Fibroblast of lung (primary cell): ENCODE measurements at regions not wholly inside any gene's neighbourhood (a gene's known extent, or its start where the extent isn't known, plus 50 kb on each side); places are given as distances from the start of the nearest gene placed in this dataset.

Source experiments
- CTCF ChIP-seq, 2 donors: IDR thresholded peaks in 1 of 2; conservative IDR thresholded peaks in 1 of 2; 1 replicate in 1 of 2; 2 replicates in 1 of 2; pipeline ENCODE4 v1.5.1; 2011 to 2012; ENCODE audit warnings: low read length in 2 of 2, control low read depth in 1 of 2, inconsistent platforms in 1 of 2, low read depth in 1 of 2, mild to moderate bottlenecking in 1 of 2
- EZH2 ChIP-seq: IDR thresholded peaks from 2 replicates; pipeline ENCODE4 v1.5.1; 2012; ENCODE audit warnings: low read length, control low read depth, mild to moderate bottlenecking; ENCODE audit errors: missing control alignments

- TF ChIP-seq CTCF (conservative IDR thresholded peaks at IDR 0.05 in 1 of 2, IDR thresholded peaks at IDR 0.05 in 1 of 2; ENCODE audit: low read depth in 1 of 2, low read length in 2 of 2), result no peak
- TF ChIP-seq EZH2, result no peak
Measured at GRCh38 chr4:54800831-54801530, 143.2 kb downstream of the KIT start.
